NB4 (cell line): ENCODE measurements at regions not wholly inside any gene's neighbourhood (a gene's known extent, or its start where the extent isn't known, plus 50 kb on each side); places are given as distances from the start of the nearest gene placed in this dataset.
A peak's percentile ranks its signal among the peaks of the same experiment; 100 is the strongest.

ENCODE experiments used
- DNase-seq: peaks from one replicate; pipeline ENCODE4 v3.0.0; 2010; ENCODE audit warnings: low read depth
- H3K4me3 ChIP-seq: one replicate; pipeline ENCODE4 v1.5.1; 2011; ENCODE audit warnings: mild to moderate bottlenecking, low read depth, low read length, moderate library complexity
- MYC ChIP-seq: IDR thresholded peaks from 2 replicates; pipeline ENCODE4 v1.6.1; 2011; ENCODE audit warnings: low read depth, low read length
- POLR2A ChIP-seq: IDR thresholded peaks from 2 replicates; pipeline ENCODE4 v1.6.1; 2011; ENCODE audit warnings: mild to moderate bottlenecking; ENCODE audit not compliant: insufficient read length; ENCODE audit errors: extremely low read depth
- TF ChIP-seq, protein P1 (sequence below): IDR thresholded peaks from 2 replicates; pipeline ENCODE4 v1.6.1; 2011; ENCODE audit warnings: low read depth, low read length
- TF ChIP-seq, protein P2 (sequence below): IDR thresholded peaks from one replicate; pipeline ENCODE4 v1.5.1; 2012; ENCODE audit warnings: low read depth, low read length

DNA sequence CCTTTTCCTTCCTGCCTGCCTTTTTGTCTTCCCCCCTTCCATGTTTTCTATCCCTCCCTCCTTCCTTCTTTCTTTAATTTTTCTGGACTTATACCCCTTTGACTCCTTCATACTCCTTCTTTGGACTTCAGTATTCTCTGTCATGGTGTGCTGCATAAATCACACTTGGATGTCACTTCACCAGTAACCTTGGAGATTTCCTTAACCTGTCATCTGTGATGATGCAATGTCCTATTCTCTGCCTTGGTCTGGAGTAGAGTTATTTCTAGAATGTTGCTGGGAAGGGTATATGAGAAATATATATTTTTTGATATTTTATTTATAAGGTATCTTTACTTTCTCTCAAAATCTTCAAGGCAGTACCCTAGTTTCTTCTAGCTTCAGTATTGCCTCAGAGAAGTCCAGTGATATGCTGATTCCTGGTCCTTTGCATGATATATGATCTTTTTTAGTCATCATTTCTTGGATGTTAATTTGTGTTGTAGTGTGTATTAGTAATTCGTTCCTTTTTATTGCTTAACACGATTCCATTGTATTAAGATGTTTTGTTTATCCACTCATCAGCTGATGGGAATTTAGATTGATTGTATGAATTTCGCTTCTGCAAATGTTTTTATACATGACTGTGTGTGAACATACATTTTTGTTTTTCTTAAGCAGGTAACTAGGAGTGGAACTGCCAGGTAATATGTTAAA lies 206.9 kb upstream of the MBL2 start:
- DNase-seq = no peak

GRCh38 chr10:52977581-52977980 lies 205.0 kb upstream of the MBL2 start:
- TF ChIP-seq POLR2A = no peak
- TF ChIP-seq, protein P1, sequence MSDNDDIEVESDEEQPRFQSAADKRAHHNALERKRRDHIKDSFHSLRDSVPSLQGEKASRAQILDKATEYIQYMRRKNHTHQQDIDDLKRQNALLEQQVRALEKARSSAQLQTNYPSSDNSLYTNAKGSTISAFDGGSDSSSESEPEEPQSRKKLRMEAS = no peak
- no peak for TF ChIP-seq MYC
- TF ChIP-seq, protein P2, sequence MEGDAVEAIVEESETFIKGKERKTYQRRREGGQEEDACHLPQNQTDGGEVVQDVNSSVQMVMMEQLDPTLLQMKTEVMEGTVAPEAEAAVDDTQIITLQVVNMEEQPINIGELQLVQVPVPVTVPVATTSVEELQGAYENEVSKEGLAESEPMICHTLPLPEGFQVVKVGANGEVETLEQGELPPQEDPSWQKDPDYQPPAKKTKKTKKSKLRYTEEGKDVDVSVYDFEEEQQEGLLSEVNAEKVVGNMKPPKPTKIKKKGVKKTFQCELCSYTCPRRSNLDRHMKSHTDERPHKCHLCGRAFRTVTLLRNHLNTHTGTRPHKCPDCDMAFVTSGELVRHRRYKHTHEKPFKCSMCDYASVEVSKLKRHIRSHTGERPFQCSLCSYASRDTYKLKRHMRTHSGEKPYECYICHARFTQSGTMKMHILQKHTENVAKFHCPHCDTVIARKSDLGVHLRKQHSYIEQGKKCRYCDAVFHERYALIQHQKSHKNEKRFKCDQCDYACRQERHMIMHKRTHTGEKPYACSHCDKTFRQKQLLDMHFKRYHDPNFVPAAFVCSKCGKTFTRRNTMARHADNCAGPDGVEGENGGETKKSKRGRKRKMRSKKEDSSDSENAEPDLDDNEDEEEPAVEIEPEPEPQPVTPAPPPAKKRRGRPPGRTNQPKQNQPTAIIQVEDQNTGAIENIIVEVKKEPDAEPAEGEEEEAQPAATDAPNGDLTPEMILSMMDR = no peak
- no peak for DNase-seq
- no peak overlapping the region for H3K4me3 ChIP-seq

More for the DNA sequence above, 206.9 kb upstream of the MBL2 start:
- TF ChIP-seq MYC (no peak), POLR2A (no peak)
- TF ChIP-seq, protein P2 = no peak
- TF ChIP-seq, protein P1 = no peak
- no peak overlapping the region for H3K4me3 ChIP-seq

- DNase-seq = no peak
- no peak overlapping the region for H3K4me3 ChIP-seq
- TF ChIP-seq, protein P2 = no peak
- TF ChIP-seq, protein P1 = no peak
- TF ChIP-seq POLR2A (no peak), MYC (no peak)
Measured at GRCh38 chr10:52967806-52968795, 195.5 kb upstream of the MBL2 start.

DNA sequence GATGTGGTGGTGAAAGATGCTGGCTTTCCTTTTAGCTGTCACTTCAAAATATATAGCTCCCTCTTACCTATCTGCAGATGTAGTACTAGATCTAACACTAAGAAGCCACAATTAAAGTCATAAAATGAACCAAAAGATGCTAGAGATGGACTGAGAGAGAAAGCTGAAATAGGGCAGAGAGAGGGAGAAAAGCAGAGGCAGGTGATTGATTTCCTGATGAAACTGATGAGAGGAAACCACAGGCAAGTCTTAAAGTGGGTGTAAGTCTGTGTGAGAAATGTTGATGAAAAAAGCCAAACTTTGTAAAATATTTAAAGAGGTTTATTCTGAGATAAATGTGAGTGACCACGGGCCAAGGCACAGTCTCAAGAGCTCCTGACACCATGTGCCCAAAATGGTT lies 194.3 kb upstream of the MBL2 start:
- TF ChIP-seq MYC (no peak), POLR2A (no peak)
- TF ChIP-seq, protein P1 = no peak
- TF ChIP-seq, protein P2 = no peak
- no peak for DNase-seq

DNA sequence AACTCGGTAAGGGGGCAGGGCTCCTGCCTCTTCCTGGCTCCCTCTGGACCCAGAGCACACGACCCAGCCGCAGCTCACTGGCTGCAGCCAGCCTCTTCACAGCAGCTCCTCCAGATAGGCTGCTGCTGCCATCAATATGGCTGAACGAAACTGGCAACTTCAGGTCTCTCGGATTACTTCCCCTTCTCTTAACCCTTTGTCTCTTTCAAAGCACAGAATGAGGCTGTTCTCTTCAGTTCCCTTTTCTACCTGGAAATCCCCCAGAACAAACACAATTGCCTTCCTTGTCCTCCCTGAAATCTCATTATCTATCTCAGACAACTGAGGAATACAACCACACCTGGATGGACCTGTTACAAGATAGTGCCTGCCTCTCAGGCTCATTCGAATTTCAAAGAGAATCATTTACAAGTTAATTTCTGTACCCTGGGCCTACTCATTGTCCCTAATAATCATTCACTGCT lies 193.4 kb upstream of the MBL2 start:
- DNase-seq = peak; percentile 8

More for the DNA sequence above, 194.3 kb upstream of the MBL2 start:
- H3K4me3 ChIP-seq = no peak overlapping the region

More for the DNA sequence above, 193.4 kb upstream of the MBL2 start:
- no peak for TF ChIP-seq POLR2A
- no peak for TF ChIP-seq MYC
- TF ChIP-seq, protein P2 = no peak
- H3K4me3 ChIP-seq = no peak overlapping the region
